NB4 (cell line): ENCODE measurements at regions not wholly inside any gene's neighbourhood (a gene's known extent, or its start where the extent isn't known, plus 50 kb on each side); places are given as distances from the start of the nearest gene placed in this dataset.
"Not testable (repeated sequence)": the region's sequence is repeated elsewhere in the genome, so short reads cannot be mapped to it uniquely, and the experiment has no call there.

Source experiments
- DNase-seq: peaks from one replicate; pipeline ENCODE4 v3.0.0; 2010; ENCODE audit warnings: low read depth
- H3K4me3 ChIP-seq: one replicate; pipeline ENCODE4 v1.5.1; 2011; ENCODE audit warnings: mild to moderate bottlenecking, low read depth, low read length, moderate library complexity
- MYC ChIP-seq: IDR thresholded peaks from 2 replicates; pipeline ENCODE4 v1.6.1; 2011; ENCODE audit warnings: low read depth, low read length
- POLR2A ChIP-seq: IDR thresholded peaks from 2 replicates; pipeline ENCODE4 v1.6.1; 2011; ENCODE audit warnings: mild to moderate bottlenecking; ENCODE audit not compliant: insufficient read length; ENCODE audit errors: extremely low read depth
- TF ChIP-seq, protein P1 (sequence below): IDR thresholded peaks from 2 replicates; pipeline ENCODE4 v1.6.1; 2011; ENCODE audit warnings: low read depth, low read length
- TF ChIP-seq, protein P2 (sequence below): IDR thresholded peaks from one replicate; pipeline ENCODE4 v1.5.1; 2012; ENCODE audit warnings: low read depth, low read length

DNA sequence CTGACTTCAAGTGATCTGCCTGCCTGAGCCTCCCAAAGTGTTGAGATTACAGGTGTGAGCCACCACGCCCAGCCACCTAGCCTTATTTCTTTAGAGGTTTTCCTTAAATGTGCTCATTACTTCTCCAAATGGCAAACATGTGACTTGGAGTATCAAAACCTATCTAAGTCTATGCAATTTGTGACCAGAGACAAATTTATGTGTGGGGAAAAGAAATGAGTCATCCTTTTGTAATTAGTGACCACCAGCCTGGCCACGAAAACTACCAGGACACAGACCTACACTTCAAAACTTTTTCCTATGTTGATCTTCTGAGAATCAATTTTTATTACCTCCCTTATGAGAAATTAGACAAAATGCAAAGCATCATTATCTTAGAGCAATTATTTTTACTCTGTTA, 64.6 kb upstream of the OGFRL1 start:
- no peak overlapping the region for H3K4me3 ChIP-seq
- TF ChIP-seq, protein P1, sequence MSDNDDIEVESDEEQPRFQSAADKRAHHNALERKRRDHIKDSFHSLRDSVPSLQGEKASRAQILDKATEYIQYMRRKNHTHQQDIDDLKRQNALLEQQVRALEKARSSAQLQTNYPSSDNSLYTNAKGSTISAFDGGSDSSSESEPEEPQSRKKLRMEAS, result no peak
- TF ChIP-seq MYC, result no peak
- no peak for TF ChIP-seq POLR2A
- TF ChIP-seq, protein P2, sequence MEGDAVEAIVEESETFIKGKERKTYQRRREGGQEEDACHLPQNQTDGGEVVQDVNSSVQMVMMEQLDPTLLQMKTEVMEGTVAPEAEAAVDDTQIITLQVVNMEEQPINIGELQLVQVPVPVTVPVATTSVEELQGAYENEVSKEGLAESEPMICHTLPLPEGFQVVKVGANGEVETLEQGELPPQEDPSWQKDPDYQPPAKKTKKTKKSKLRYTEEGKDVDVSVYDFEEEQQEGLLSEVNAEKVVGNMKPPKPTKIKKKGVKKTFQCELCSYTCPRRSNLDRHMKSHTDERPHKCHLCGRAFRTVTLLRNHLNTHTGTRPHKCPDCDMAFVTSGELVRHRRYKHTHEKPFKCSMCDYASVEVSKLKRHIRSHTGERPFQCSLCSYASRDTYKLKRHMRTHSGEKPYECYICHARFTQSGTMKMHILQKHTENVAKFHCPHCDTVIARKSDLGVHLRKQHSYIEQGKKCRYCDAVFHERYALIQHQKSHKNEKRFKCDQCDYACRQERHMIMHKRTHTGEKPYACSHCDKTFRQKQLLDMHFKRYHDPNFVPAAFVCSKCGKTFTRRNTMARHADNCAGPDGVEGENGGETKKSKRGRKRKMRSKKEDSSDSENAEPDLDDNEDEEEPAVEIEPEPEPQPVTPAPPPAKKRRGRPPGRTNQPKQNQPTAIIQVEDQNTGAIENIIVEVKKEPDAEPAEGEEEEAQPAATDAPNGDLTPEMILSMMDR, result no peak
- DNase-seq, result peak; percentile 21

DNA sequence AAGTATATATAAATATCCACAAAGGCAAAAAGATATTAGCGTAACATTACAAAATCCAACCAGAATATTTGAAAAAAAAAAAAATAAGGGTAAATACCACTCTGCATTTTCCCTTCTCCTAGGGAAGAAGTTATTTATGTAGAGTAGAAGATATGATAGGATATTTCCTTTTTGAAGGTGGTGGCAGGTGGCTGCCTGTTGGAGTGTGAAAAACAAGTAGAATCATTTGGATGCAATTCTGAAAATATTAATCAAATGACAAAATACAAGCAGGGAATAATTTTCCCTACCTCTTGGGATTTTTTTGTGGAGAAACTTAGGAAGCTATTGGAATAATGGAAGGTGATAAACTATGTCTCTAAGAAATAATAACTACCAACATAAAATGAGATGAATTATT, 62.5 kb upstream of the OGFRL1 start:
- no peak overlapping the region for H3K4me3 ChIP-seq
- DNase-seq, result no peak
- TF ChIP-seq MYC (no peak), POLR2A (no peak)
- TF ChIP-seq, protein P2, result no peak
- TF ChIP-seq, protein P1, result no peak

DNA sequence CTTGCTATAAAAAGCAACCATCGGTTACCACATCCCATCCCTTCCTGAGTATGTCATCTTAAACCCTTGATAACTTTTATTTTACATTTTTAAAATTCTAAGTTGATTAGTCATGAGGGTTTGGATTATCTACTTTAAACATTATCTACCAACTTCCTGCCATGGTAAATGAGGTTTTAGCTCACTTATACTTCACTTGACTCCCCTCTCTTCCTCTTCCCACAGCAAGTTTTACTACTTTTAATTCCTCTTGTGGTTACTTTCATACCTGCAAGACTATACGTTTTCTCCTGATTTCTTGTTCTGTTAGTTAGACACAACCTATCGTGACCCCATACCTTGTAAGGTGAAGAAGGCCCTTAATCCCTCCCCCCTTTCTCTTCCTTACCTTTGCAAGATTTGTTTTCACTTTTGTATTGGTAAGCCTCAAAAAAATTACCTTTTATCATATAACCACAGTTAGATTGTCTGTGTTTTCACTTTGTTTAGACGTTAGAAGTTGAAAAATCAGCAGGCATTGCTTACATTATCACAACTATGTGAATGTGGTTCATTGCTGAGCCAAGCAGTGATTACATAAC, 60.1 kb upstream of the OGFRL1 start:
- no peak overlapping the region for H3K4me3 ChIP-seq
- TF ChIP-seq, protein P2, result no peak
- peak; percentile 33 for DNase-seq

DNA sequence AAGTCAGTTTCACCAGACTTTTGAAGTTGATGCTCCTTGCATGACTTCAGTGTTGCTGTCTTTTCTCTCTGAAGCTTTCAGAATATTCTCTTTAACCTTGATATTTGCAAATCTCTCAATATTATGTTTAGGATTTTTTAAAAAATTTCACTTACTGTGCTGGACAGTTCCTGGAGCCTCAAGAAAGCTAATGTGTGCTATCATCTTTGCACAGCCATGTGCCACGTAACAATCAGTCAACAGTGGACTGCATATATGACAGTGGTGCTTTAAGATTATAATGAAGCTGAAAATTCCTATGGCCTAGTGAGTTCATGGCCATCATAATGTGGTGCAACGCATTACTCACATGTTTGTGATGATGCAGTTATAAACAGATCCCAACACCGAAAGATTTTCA, 59.1 kb upstream of the OGFRL1 start:
- H3K4me3 ChIP-seq, result no peak overlapping the region
- TF ChIP-seq, protein P2, result no peak
- TF ChIP-seq MYC, result no peak
- no peak for TF ChIP-seq POLR2A
- TF ChIP-seq, protein P1, result no peak
- DNase-seq, result no peak

- DNase-seq, H3K4me3 ChIP-seq: not testable (repeated sequence)
Measured at GRCh38 chr6:71232890-71233289, 55.7 kb upstream of the OGFRL1 start.

DNA sequence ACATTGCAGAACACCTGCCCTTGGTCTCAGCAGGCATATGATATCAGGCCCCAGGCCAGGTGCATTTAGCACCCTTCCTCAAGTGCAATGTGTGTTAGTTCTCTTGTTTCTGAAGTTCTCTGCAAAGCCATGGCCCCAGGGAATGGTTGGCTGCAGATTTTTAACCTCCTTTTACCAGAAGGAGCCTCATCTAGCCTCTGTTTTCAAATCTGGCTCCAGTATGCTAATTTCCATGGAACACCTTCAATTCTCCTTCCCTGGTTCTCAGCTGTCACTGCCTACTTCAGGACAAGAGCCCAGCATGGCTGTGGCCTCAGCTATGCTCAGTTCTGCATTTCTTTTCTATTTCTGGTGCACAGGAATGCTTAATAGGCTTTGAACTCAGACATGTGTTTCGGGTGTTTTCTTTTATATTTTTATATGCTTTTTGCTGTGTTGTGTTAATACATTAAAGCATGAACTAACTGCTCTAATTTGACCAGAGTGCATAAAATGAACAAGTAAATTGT, 51.6 kb upstream of the OGFRL1 start:
- no peak for DNase-seq
- no peak overlapping the region for H3K4me3 ChIP-seq
- TF ChIP-seq, protein P1, result no peak
- TF ChIP-seq MYC (no peak), POLR2A (no peak)
- TF ChIP-seq, protein P2, result no peak
